Uterus (tissue), 3 donors: ENCODE measurements at regions not wholly inside any gene's neighbourhood (a gene's known extent, or its start where the extent isn't known, plus 50 kb on each side); places are given as distances from the start of the nearest gene placed in this dataset.

Experiments used
- DNase-seq, 2 donors: peaks; one replicate each; pipeline ENCODE4 v3.0.0-alpha.2; 2019 to 2020
- H3K27ac ChIP-seq, 2 donors: fragments of 200-600 bp; sonication (generic); 1 replicate in 1 of 2; 2 replicates in 1 of 2; pipeline ENCODE4 v1.5.1; 2016 to 2018
- H3K27me3 ChIP-seq, 2 donors: fragments of 200-600 bp; sonication (generic); one replicate each; pipeline ENCODE4 v1.5.1; 2018 to 2019; ENCODE audit warnings: control low read depth in 1 of 2
- H3K36me3 ChIP-seq, 2 donors: fragments of 200-600 bp; sonication (generic); one replicate each; pipeline ENCODE4 v1.5.1; 2019; ENCODE audit warnings: control low read depth in 1 of 2
- H3K4me1 ChIP-seq, 2 donors: fragments of 200-600 bp; sonication (generic); one replicate each; pipeline ENCODE4 v1.5.1; 2018 to 2019; ENCODE audit warnings: control low read depth in 1 of 2
- H3K4me3 ChIP-seq, 2 donors: fragments of 200-600 bp; sonication (generic); 1 replicate in 1 of 2; 2 replicates in 1 of 2; pipeline ENCODE4 v1.5.1; 2018 to 2019; ENCODE audit warnings: mild to moderate bottlenecking in 1 of 2
- H3K9me3 ChIP-seq, 2 donors: fragments of 200-600 bp; sonication (generic); one replicate each; pipeline ENCODE4 v1.5.1; 2019; ENCODE audit warnings: control low read depth in 1 of 2
- POLR2A ChIP-seq, 2 donors: fragments of 450-650 bp; IDR thresholded peaks; one replicate each; pipeline ENCODE4 v1.6.1; 2016; ENCODE audit warnings: antibody characterized with exemption in 2 of 2, mild to moderate bottlenecking in 1 of 2, moderate library complexity in 1 of 2
- intact Hi-C: fragments of 100-400 bp; cut with DNase I; formaldehyde crosslinking; loops from one replicate; pipeline ENCODE4 v1.15.1; 2023; ENCODE audit warnings: low total_unique reads
- TF ChIP-seq, protein P1 (sequence below), 4 experiments: fragments of 200-600 bp in 2 of 4; fragments of 450-650 bp in 2 of 4; sonication (generic) in 2 of 4; IDR thresholded peaks; one replicate each; pipeline ENCODE4 v1.5.1; 2016 to 2019; ENCODE audit warnings: antibody characterized with exemption in 4 of 4, mild to moderate bottlenecking in 2 of 4, moderate library complexity in 1 of 4
- donor health status: DM: yes; HTN: yes; CAD: no.

DNA sequence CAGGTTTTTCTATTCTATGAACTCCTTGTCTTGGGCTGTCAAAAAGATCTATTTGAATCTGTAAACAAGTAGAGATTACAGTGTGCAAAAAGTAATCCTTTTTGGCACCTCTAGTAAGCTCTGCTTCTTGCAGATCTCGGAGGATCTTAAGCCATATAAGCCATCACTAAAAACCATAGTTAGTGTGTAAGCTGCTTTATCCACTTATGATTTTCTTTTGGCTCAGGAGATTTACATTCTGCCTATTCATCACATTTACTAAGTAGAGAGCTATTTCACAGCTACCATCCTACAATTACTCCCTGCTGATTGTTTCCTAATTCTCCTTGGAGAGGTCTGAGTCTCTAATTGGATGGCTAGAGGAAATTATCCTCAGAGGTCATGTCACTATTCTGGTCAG, 385.7 kb downstream of the AASDHPPT start:
- Histone ChIP-seq H3K4me3 (no peak overlapping the region), H3K27me3 (no peaks in the 10 kb centered on the region), H3K4me1 (peaks cover 6 to 9% of the 10 kb centered on the region in 2 donors), H3K36me3 (no peaks in the 10 kb centered on the region), H3K9me3 (no peaks in the 10 kb centered on the region), H3K27ac (peak overlapping the region; percentile 41 to 65)
- DNase-seq = no peak
- no peak for TF ChIP-seq POLR2A (IDR thresholded peaks at IDR 0.05)
- TF ChIP-seq, protein P1, sequence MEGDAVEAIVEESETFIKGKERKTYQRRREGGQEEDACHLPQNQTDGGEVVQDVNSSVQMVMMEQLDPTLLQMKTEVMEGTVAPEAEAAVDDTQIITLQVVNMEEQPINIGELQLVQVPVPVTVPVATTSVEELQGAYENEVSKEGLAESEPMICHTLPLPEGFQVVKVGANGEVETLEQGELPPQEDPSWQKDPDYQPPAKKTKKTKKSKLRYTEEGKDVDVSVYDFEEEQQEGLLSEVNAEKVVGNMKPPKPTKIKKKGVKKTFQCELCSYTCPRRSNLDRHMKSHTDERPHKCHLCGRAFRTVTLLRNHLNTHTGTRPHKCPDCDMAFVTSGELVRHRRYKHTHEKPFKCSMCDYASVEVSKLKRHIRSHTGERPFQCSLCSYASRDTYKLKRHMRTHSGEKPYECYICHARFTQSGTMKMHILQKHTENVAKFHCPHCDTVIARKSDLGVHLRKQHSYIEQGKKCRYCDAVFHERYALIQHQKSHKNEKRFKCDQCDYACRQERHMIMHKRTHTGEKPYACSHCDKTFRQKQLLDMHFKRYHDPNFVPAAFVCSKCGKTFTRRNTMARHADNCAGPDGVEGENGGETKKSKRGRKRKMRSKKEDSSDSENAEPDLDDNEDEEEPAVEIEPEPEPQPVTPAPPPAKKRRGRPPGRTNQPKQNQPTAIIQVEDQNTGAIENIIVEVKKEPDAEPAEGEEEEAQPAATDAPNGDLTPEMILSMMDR (IDR thresholded peaks at IDR 0.05) = no peak
- intact Hi-C loops = no loop called here

DNA sequence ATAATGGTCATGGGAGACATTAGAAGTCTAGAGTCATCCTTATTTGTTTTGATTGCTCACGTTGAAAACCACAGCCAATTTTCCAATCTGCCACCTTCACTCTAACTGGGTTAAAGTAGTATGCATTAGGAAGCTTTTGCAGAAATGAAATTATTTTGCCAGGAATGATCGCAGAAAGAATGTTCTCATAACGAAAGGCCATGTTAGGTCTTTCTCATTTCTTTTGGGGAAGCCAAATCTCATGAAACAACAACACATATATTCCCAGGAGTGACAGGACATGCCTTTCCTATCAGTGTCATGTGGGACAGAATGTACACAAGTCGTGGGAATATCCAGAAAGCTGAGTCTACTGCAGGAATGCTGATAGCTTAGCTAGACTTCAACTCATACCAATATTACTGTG, 386.3 kb downstream of the AASDHPPT start:
- Histone ChIP-seq H3K27ac (peak overlapping the region; percentile 41 to 65), H3K4me3 (no peak overlapping the region), H3K36me3 (no peaks in the 10 kb centered on the region), H3K27me3 (no peaks in the 10 kb centered on the region), H3K9me3 (no peaks in the 10 kb centered on the region), H3K4me1 (peaks cover 6 to 16% of the 10 kb centered on the region in 2 donors)
- TF ChIP-seq, protein P1 (IDR thresholded peaks at IDR 0.05) = no peak
- no peak for TF ChIP-seq POLR2A (IDR thresholded peaks at IDR 0.05)
- DNase-seq = no peak
- intact Hi-C loops = no loop called here

- H3K27ac ChIP-seq = peak overlapping the region; percentile 31 to 38
- peaks cover 6 to 17% of the 10 kb centered on the region in 2 donors for H3K4me1 ChIP-seq
- no peaks in the 10 kb centered on the region for H3K9me3 ChIP-seq
- no peak for TF ChIP-seq POLR2A (IDR thresholded peaks at IDR 0.05)
- TF ChIP-seq, protein P1 (IDR thresholded peaks at IDR 0.05) = no peak
- H3K36me3 ChIP-seq = no peaks in the 10 kb centered on the region
- intact Hi-C loops = no loop called here
- H3K27me3 ChIP-seq = no peaks in the 10 kb centered on the region
- no peak for DNase-seq
- no peak overlapping the region for H3K4me3 ChIP-seq
These were observed 387.3 kb downstream of the AASDHPPT start for GRCh38 chr11:106464728-106465127.

GRCh38 chr11:106466521-106467080, 389.1 kb downstream of the AASDHPPT start:
- no peak for DNase-seq
- no peaks in the 10 kb centered on the region for H3K27me3 ChIP-seq
- H3K27ac ChIP-seq = peak overlapping the region; percentile 38 to 58
- TF ChIP-seq POLR2A (IDR thresholded peaks at IDR 0.05) = no peak
- TF ChIP-seq, protein P1 (IDR thresholded peaks at IDR 0.05) = no peak
- intact Hi-C loops = no loop called here
- no peak overlapping the region for H3K4me3 ChIP-seq
- no peaks in the 10 kb centered on the region for H3K36me3 ChIP-seq
- H3K4me1 ChIP-seq = peaks cover 0 to 17% of the 10 kb centered on the region in 2 donors
- no peaks in the 10 kb centered on the region for H3K9me3 ChIP-seq

GRCh38 chr11:106467501-106467900, 390.0 kb downstream of the AASDHPPT start:
- H3K4me1 ChIP-seq = peaks cover 0 to 17% of the 10 kb centered on the region in 2 donors
- TF ChIP-seq POLR2A (IDR thresholded peaks at IDR 0.05) = no peak
- TF ChIP-seq, protein P1 (IDR thresholded peaks at IDR 0.05) = no peak
- no peak for DNase-seq

More at GRCh38 chr11:106467501-106467900, 390.0 kb downstream of the AASDHPPT start:
- Histone ChIP-seq H3K9me3 (no peaks in the 10 kb centered on the region), H3K36me3 (no peaks in the 10 kb centered on the region), H3K27me3 (no peaks in the 10 kb centered on the region), H3K27ac (peak overlapping the region in 1 of 2 donors; percentile 58), H3K4me3 (no peak overlapping the region)
- intact Hi-C loops = no loop called here
